NCI-H1092 treated with DMSO at 0.1 percent for 48 hours (cell line): ENCODE measurements at regions not wholly inside any gene's neighbourhood (a gene's known extent, or its start where the extent isn't known, plus 50 kb on each side); places are given as distances from the start of the nearest gene placed in this dataset.

Experiments used
- DNase-seq: peaks from one replicate; lab custom pipeline; 2025; lab: John Stamatoyannopoulos, UW

DNA sequence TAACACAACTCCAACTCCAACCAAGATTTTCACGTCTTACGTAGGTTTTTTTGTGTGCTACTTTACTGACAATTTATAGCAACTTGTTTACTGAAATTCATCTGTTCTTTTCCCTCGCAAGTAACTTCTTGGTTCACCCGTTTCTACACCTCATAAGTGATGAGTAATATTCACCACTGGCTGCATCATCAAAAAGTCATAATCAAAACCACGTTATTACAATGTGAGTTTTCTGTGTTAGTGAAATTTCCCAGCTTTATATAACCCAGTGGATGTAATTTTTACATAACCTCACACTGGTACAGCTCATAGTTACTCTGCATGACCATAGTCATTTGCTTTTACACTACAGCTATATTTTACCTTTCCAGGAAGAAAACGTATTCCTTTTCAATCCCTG is 401.1 kb upstream of the LYPLAL1 start:
- DNase-seq: no peak

DNA sequence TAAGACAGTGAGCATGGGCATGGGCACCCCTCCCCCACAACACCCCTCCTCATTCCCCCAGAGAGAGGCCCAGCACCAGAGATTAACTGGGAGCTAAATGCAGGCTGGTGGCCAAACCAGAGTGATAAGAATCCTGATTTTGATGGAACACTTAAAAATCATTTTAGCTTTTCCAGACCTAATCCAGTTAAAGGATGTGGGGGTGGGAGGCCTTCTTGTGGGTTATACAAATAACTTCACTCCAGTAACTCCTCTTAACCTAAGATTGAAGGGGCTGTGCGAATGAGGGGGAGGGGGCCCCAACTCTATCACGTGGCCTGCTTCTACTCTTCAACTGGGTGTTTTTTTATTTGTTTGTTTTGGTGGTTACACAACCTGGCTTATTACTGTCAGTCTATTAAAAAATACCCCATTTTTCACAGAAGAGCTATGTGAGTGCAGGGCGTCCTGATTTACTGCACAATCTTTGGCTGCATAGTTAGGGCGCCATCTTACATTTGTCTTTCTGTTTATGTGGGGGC is 398.1 kb upstream of the LYPLAL1 start:
- no peak for DNase-seq

DNA sequence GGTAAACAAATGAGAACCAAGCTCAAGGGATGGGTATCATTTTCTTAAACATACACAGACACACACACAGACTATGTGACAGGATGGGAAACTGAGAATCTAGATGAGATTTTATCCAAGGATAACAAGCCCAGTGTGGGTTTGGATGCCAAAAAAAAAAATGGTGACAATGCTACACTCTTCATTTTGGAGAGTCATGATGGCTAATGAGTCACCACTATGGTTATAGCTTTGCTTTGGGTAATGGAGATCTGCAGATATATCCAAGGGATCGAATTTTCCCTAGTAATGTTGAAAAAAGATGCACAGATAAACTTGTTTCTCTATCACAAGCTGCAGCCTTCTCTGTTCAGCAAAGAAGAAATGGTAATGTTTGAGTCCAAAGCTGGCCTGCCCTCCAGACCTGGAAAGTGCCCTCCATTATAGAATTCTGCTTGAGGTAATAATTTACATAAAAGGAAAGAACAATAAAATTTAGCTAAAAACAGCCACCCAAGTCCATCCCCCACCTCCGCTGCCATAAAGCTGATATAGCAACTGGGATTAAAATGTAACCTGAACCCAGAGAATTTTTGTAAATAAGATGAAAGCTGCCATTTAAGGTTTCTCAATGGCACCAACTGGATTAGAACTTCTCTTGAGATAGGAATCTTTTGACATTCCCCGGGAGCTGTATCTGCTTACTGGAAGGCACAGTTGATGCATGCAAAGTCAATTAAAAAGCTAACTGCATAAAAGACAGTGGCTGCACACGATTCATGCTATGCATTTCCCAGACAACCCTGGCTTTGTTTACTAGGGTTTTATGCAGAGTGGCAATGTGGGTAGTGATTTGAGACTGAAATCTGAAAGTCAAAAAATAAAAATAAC is 395.2 kb upstream of the LYPLAL1 start:
- DNase-seq: no peak

DNA sequence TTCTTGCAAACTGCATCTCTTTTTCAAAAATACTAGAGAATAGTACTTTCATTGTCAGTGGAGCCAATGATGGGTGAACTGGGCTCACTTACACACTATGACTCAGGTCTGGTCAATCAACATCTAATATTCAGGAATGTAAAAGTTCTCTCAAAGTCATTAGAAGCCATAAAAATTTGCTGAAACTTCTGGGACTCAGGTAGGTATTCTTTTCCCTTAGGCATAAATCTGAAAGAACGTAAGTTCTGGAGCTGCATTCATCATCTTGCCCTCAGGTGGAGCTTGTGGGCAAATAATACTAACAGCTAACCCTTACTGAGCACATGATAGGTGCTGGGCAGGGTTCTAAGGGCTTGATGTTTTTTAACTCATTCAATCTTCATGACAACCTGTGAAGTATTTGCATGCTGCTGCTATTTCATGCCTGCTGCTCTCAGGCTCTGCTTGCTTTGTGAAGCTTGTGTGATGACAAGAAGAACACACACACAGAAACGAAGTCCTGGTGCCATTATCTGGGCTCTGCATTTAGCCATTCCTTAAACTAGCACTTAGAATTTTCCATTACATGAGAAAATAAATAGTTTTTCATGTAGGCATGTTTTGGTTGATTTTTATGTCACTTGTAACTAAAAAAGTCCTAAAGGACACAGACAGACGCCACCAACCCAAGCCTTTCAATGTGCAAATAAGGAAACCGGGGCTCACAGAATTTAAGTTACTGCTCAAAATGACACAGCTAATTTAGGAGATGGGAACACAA is 394.2 kb upstream of the LYPLAL1 start:
- no peak for DNase-seq

DNA sequence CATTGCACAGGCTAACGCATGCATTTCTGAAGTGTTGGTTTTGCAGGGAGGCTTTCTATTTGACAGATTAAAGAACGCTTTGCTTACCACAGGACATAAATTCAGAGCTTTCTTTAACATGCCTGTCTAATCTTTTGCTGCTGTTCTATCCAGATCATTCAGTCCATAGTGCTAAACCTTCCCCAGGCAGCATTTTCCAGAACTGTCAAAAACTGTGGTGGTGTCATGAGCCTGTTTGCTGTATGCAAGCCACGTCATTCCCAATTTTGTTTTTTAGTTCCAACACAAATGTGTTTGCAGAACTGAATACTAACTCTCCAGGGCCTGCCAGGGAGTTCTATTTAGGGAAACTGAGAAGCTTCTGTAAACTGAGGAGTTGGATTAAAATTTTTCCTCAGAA is 390.5 kb upstream of the LYPLAL1 start:
- no peak for DNase-seq

DNA sequence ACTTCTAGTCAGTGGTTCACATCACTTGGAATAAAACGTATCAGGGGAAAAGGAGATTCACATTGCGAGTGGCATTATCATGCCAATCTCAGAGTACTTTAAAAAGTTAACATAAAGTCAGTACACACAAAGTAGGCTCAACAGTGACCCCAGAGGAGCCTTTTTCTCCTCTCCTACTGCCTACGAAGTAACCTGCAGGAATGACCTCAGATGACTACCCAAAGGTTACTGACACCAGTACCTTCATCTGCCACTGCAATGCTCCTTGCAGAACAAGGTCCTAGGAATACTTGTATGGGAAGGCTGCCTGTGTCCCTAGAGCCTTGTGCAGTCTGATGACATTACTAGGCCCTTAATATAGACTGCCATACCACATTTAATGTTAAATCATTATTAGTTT is 389.8 kb upstream of the LYPLAL1 start:
- no peak for DNase-seq

DNA sequence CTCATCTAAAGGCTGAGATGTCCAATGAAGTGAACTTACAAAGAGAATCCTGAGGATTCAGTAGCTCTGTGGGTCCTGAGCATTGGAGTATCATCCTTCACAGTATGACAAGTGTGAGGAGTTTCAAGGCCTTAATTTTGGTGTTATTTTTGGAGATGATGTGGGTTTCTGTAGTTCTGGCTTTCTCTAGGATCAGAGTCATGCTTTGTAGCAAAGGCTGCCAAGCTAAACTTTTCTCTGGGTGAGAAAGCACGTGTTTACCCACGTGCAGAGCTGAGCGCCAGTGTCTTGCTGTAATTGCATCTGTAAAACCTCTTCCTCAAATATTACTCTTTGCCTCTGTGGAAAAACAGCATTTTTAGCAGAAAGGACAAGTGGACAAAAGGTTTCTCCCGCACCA is 387.8 kb upstream of the LYPLAL1 start:
- no peak for DNase-seq

DNA sequence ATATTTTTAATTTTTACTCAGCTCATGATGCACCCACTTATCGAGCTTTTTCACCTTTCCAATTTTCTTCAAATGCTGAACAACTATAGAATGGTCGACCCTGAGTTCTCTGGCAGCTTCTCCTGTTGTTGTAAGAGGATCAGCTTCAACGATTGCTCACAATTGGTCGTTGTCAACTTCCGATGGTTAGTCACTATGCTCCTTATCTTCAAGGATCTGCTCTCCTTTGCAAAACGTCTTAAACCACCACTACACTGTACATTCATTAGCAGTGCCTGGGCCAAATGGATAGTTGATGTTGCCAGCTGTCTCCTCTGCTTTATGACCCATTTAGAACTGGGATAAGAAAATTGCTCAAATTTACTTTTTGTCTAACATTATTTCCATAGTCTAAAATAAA is 385.9 kb upstream of the LYPLAL1 start:
- DNase-seq: no peak

DNA sequence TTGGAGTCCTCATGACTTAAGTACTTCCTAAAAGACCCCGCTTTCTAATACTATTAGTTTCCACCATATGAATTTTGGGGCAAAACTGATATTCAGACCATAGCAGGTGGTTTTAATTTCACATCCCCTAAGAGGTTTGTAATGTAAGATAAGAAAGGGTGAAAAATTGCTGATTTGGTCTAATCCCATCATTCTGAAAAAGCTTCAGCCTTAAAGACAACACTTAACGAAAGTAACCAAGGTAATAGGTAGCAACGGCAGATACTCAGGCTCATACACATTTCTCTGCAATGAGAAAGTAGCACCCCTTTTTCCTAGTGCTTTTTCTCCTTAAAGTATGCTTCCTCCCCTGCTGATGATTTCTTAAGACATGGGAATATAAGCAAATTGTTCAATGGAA is 376.9 kb upstream of the LYPLAL1 start:
- DNase-seq: no peak

DNA sequence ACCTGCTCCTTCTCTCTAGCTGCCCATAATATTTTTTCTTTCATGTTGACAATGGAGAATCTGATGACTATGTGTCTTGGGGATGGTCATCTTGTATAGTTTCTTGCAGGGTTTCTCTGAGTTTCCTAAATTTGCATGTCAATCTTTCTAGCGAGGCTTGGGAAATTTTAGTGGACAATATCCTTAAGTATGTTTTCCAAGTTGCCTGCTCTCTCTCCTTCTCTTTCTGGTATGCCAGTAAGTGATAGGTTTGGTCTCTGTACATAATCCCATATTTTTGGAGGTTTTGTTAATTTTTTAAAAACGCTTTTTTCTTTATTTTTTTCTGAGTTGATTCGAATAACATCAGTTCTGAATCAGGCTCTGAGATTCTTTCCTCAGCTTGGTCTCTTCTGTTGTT is 370.9 kb upstream of the LYPLAL1 start:
- no peak for DNase-seq

DNA sequence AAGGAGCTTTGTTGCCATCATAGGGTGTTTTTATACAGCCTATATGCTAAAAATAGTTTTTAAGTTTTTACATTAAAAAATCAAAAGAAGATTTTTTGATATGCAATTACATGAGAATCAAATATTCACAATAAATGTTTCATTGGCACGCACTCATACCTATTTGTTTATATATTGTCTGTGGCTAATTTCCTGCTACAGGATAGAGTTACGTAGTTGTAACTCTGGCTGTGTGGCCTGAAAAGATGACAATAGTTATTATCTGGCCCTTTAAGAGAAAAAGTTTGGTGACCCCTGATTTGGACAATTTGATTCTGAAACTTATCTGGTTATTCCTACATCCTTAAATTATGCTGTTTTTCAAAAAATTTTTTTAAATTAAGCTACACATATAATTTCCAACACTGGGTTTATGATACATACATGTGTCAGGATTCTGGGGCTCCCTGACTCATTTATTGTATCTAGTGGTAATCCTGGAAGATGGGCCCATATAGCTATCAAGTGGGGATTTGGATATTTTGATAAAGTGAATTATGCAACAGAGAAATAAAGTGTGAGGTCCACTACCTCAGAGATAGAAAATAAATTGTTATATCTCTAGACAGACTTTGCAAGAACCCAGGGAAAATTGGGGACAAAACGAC is 370.2 kb upstream of the LYPLAL1 start:
- no peak for DNase-seq

DNA sequence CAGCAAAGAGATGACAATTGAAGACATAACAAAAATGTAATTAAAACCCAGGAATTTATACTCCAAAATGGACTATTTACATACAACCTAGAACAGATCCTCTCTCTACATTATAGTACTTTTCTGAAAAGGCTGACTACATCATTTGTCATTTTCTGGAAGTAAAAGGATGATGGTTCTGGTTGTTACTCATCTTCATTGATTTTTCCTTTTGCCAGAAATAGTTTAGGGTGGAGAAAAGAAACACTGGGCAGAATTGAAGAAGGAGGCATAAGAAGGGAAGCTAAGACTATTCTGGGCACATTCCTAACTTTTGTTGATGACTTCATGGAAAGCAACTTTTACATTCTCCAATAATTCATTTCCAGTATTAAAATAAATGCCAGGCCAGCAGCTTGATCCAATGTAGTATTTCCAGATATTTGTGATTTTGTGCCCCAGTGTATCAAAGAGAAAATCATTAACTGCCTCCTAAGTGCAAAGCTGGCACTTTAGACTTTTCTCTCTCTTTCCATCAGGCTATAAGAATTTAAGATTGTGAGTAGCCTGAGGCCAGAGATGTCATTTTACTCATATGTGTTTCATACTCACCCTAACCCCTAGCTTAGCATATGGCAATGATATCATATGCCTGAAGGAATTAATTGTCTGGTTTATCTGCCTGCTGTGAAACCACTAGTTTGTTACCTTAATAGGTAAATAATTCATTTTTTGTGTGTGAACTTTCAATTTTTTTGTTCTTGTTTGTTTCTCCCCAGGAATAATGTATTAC is 369.5 kb upstream of the LYPLAL1 start:
- DNase-seq: no peak

DNA sequence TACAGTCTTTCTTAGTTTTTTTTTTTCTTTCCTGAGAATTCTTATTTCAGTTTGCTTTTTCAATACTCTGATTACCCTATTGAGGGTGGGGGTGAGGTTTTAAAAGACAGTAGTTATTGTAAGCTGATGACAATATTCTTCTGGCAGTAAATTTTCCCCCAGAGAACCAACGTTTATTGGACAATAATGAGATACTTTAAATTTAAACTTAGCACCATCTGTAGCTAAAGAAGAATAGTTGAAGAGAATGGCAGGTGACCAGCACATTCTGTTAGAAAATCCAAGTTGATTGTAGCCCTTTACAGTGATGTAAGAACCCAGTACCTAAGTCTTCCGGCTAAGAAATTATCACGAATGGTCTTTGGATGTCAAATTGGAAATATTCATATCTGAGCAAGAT is 364.6 kb upstream of the LYPLAL1 start:
- DNase-seq: no peak

DNA sequence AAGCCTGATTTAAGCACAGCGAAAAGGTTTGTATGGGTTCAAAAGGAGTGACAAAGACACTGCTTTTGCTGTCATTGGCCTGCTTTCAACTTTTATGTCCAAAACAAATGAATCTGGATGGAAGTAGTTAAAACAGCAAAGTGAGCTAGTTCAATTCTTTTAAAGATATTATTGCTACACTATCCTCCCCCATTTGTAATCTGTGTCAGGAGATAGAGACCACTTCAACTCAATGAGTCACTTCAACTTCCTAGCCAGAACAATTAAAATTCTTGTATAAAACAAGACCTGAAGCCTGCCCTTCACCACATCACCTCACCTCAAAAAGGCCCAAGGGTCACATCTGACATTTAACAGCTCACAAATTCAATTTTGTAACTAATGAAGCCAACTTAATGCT is 364.1 kb upstream of the LYPLAL1 start:
- no peak for DNase-seq

DNA sequence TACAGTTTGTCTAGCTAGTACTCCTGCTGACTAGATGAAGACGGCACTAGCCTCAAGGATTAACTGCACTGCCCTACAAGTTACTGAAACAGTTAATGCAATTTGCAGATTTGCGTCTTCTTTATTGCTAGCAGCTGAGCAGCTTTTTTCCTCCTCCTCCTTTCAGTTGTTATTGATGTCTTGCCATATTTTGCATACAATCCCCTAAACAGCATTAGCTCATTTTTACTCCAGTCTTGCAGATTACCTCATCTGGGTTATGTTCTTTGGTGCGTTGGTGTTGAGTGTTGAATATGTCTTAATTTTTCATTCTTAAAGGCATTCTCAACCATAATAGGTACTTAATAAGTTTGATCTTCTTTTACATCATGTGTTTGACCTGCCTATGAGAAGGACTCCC is 363.4 kb upstream of the LYPLAL1 start:
- no peak for DNase-seq

DNA sequence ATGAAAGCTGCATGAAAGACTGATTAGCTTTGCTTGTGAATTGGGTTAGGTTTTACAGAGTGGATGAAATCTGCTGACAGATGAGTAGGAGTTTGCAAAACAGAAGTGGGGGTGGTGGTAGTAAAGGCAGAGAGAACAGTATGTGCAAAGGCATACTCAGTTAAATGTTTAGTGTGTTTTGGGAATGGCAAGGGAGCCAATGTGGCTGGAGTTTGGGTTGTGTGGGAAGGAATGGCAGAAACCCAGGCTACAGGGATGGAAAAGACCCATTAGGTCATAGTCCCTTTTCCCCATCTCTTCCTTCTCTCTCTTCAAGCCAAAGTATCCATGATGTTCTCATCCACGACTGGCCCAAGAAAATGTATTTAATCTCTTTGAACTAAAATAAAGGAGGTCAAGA is 362.2 kb upstream of the LYPLAL1 start:
- DNase-seq: no peak

DNA sequence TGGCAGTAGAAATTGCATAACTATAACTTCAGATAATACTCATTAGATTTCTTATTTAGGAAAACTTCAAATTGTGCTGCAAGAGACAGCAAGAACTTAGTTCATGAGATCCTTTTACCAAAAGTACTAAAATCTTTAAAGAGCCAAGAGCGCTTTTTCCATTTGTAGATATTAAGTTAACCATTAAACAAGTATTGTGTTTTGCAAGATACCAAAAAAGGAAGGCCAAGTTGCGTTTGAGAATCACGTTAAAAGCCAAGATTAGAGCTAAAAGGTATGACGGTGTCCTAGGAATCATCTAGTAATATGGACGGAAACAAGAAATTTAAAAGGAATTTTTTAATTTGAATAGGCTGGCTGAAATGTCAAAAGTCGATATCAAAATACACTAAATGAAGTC is 361.3 kb upstream of the LYPLAL1 start:
- DNase-seq: no peak

DNA sequence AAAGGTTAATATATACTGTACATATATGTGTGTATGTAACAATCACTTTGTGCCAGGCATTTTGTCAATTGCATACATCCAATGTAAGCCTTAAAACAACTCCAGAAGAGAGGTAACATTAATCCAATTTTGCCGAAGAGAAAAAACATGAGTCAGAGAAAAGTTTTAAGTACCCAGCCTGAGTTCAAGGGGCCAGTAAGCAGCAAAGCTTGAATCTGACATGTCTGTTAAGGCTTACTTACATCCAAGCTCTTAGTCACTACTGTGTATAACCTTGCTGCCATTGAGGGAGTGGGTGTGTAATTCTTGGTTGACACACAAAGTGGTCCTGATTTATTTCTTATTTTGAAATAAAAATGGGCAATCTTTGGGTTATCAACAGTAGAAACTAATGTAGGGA is 360.4 kb upstream of the LYPLAL1 start:
- DNase-seq: no peak

DNA sequence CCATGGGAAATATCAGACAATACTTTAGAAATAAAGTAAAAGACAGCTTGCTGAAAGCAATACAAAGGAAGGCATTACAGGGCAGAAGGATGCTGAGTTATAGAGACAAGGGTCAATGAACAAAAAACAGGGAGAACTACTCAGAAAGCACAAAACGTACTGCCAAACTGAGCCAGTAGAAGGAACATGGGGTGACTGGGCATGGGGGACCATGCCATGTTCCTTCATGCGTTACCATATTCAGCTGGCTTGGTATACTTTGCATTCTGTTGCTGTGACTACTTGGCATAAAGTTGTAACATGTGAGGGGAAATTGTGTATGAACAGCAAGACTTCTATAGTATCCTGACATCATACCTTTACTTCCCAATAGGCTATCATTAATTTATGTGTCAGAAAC is 358.6 kb upstream of the LYPLAL1 start:
- no peak for DNase-seq

DNA sequence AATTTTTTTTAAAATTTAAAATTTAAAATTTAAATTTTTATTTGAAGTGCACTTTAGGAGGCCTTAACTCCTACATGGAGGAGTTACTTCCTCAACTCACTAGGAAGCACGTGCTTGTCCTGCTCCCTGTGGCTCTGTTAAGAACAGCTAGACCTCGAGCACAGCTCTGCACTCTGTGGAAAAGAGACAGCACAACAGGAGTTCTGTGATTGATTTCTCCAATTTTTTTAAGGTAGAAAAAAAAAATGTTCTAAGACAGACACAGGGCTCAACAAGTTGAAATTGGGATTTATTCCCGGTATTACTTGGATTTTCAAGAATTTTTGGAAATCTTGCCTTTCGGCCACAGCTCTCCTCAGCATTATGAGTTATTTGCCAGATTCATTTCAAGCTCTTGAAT is 356.6 kb upstream of the LYPLAL1 start:
- no peak for DNase-seq

DNA sequence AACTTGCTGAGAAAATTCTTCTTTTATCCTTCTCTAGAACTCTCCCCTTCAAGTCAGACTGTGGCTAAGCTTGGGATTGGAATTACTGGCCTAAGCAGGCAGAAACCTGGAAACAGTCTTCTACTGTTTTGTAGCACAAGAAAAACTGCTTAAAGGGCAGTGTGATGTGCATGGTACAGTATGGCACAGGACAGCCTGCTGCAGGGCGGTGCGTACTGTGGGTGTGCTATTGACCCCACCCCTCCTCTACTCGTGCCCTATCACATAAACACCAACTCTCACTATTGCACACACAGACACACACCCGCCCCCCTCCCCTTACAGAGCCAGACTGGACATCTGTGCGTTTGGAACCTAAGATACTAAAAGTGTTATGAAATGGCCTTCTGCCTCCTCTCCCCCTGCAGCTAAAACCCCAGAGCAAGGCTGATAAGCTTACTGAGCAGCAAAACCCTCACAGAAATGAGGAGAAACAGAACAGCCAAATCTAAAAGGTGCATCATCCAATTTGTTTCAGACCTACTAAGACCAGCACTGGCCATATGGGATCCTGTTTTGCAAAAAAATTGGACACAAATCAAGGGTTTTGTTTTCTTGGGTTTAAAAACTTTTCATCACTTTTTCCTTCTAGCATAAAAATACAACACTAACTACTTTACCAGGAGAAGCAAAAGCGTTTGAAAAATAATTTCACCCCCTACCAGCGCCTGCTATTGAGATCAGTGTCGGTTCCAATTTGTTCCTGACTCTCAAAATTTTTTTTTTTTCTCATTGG is 355.8 kb upstream of the LYPLAL1 start:
- no peak for DNase-seq
